ENCODE measurements at regions not wholly inside any gene's neighbourhood (a gene's known extent, or its start where the extent isn't known, plus 50 kb on each side); places are given as distances from the start of the nearest gene placed in this dataset.

- Histone ChIP-seq H3K4me3 (no peak overlapping the region), H3K4me2 (ENCODE audit: control insufficient read depth, insufficient read depth) (no peak overlapping the region), H3K79me2 (ENCODE audit: control insufficient read depth, insufficient read depth, low read length) (no peaks in the 10 kb centered on the region), H3K27ac (ENCODE audit: control insufficient read depth, insufficient read depth) (no peak overlapping the region), H3K4me1 (ENCODE audit: control insufficient read depth, insufficient read depth, low read length) (no peaks in the 10 kb centered on the region), H3K9ac (ENCODE audit: control insufficient read depth, insufficient read depth, low read length) (no peak overlapping the region), H3K9me3 (replicated peaks; ENCODE audit: control insufficient read depth, insufficient read depth, low read length) (no peaks in the 10 kb centered on the region), H2AFZ (ENCODE audit: control insufficient read depth, low read depth, low read length) (no peak overlapping the region), H3K36me3 (ENCODE audit: control insufficient read depth in 2 of 2, insufficient read depth in 2 of 2, low read length in 1 of 2) (no peaks in the 10 kb centered on the region), H3K27me3 (replicated peaks in 1 of 2; ENCODE audit: control insufficient read depth in 2 of 2, insufficient read depth in 2 of 2, low read length in 1 of 2) (no peaks in the 10 kb centered on the region; a peak in 1 of 4 replicates), H4K20me1 (ENCODE audit: control insufficient read depth, insufficient read depth) (no peaks in the 10 kb centered on the region)
- ChIA-PET CTCF (no interaction called here), SMC1A (ENCODE audit: uncharacterized antibody, unreplicated experiment) (no interaction called here), POLR2A (no interaction called here), RAD21 (ENCODE audit: unreplicated experiment) (no interaction called here)
- ATAC-seq (no peak), FAIRE-seq (no peak), DNase-seq (ENCODE audit: low read depth, low spot score) (no peak)
- 0% methylated on average over 4 of the region's 4 CpGs for WGBS (ENCODE audit: insufficient coverage, insufficient replicate concordance, low lambda C conversion rate, missing lambda C conversion rate)
- intact Hi-C loops (cut with micrococcal nuclease; ENCODE audit: unreplicated experiment) (no loop called here), in situ Hi-C loops (cut with MboI) (no loop called here)
- no peak for TF ChIP-seq SMAD1 (IDR thresholded peaks at IDR 0.05; ENCODE audit: low read depth, partially characterized antibody)
- BruUV-seq (replicated peaks), result no TSS peak
Measured at GRCh38 chr20:41992481-41992880, 374.3 kb upstream of the CHD6 start.

- Histone ChIP-seq H3K27ac (ENCODE audit: control insufficient read depth, insufficient read depth) (no peak overlapping the region), H3K27me3 (replicated peaks in 1 of 2; ENCODE audit: control insufficient read depth in 2 of 2, insufficient read depth in 2 of 2, low read length in 1 of 2) (no peaks in the 10 kb centered on the region; a peak in 1 of 4 replicates), H2AFZ (ENCODE audit: control insufficient read depth, low read depth, low read length) (no peak overlapping the region), H3K4me1 (ENCODE audit: control insufficient read depth, insufficient read depth, low read length) (no peaks in the 10 kb centered on the region), H3K79me2 (ENCODE audit: control insufficient read depth, insufficient read depth, low read length) (no peaks in the 10 kb centered on the region), H3K9ac (ENCODE audit: control insufficient read depth, insufficient read depth, low read length) (no peak overlapping the region), H4K20me1 (ENCODE audit: control insufficient read depth, insufficient read depth) (no peaks in the 10 kb centered on the region), H3K9me3 (replicated peaks; ENCODE audit: control insufficient read depth, insufficient read depth, low read length) (no peaks in the 10 kb centered on the region), H3K4me3 (no peak overlapping the region), H3K4me2 (ENCODE audit: control insufficient read depth, insufficient read depth) (no peak overlapping the region), H3K36me3 (ENCODE audit: control insufficient read depth in 2 of 2, insufficient read depth in 2 of 2, low read length in 1 of 2) (no peaks in the 10 kb centered on the region)
- CTCF ChIA-PET, result no interaction called here
- FAIRE-seq (no peak), DNase-seq (ENCODE audit: low read depth, low spot score) (no peak), ATAC-seq (no peak)
- RAD21 ChIA-PET (ENCODE audit: unreplicated experiment), result no interaction called here
- TF ChIP-seq TARDBP (IDR thresholded peaks at IDR 0.05; ENCODE audit: borderline replicate concordance) (no peak), ZNF207 (IDR thresholded peaks at IDR 0.05; ENCODE audit: borderline replicate concordance) (no peak), ESRRA (IDR thresholded peaks at IDR 0.05; ENCODE audit: low read length) (no peak), TCF12 (IDR thresholded peaks at IDR 0.05; ENCODE audit: low read depth, low read length) (no peak), TCF3 (IDR thresholded peaks at IDR 0.05; ENCODE audit: borderline replicate concordance, insufficient read depth, low read depth, low read length) (no peak), BHLHE40 (IDR thresholded peaks at IDR 0.05; ENCODE audit: borderline replicate concordance in 1 of 2, low read depth in 2 of 2, low read length in 1 of 2) (no peak), NRF1 (conservative IDR thresholded peaks at IDR 0.05; ENCODE audit: low read depth, low read length) (no peak), STAT3 (IDR thresholded peaks at IDR 0.05; ENCODE audit: low read depth, low read length) (no peak), WRNIP1 (IDR thresholded peaks at IDR 0.05; ENCODE audit: borderline replicate concordance, low read depth, low read length) (no peak), MYB (IDR thresholded peaks at IDR 0.05; ENCODE audit: borderline replicate concordance, low read depth, low read length) (no peak), ZNF217 (IDR thresholded peaks at IDR 0.05) (no peak), TCF7 (IDR thresholded peaks at IDR 0.05; ENCODE audit: borderline replicate concordance) (no peak), PBX3 (IDR thresholded peaks at IDR 0.05; ENCODE audit: insufficient replicate concordance, low read depth, low read length) (no peak), YBX1 (IDR thresholded peaks at IDR 0.05) (no peak), ZSCAN29 (IDR thresholded peaks at IDR 0.05) (no peak), CHD4 (IDR thresholded peaks at IDR 0.05) (no peak), BRCA1 (IDR thresholded peaks at IDR 0.05; ENCODE audit: low read depth, low read length) (no peak), CHD2 (IDR thresholded peaks at IDR 0.05; ENCODE audit: borderline replicate concordance, low read depth, low read length) (no peak), EP300 (IDR thresholded peaks at IDR 0.05; ENCODE audit: borderline replicate concordance in 1 of 2, control insufficient read depth in 1 of 2, low read depth in 2 of 2, low read length in 2 of 2) (no peak)
- SMC1A ChIA-PET (ENCODE audit: uncharacterized antibody, unreplicated experiment), result no interaction called here
- POLR2A ChIA-PET, result no interaction called here
- WGBS (ENCODE audit: insufficient coverage, insufficient replicate concordance, low lambda C conversion rate, missing lambda C conversion rate), result 0% methylated on average over 1 of the region's 1 CpG
- BruUV-seq (replicated peaks), result no TSS peak
- in situ Hi-C loops (cut with MboI) (no loop called here), intact Hi-C loops (cut with micrococcal nuclease; ENCODE audit: unreplicated experiment) (no loop called here)
Measured at GRCh38 chr20:41991412-41991811, 373.2 kb upstream of the CHD6 start.
